ENCODE measurements at regions not wholly inside any gene's neighbourhood (a gene's known extent, or its start where the extent isn't known, plus 50 kb on each side); places are given as distances from the start of the nearest gene placed in this dataset.
"Not testable (repeated sequence)": the region's sequence is repeated elsewhere in the genome, so short reads cannot be mapped to it uniquely, and the experiment has no call there.

GRCh38 chr2:2620604-2621003, 289.5 kb upstream of the MYT1L start:
- no peak for ATAC-seq

- no peak for ATAC-seq
Measured at GRCh38 chr2:2619995-2620394, 288.9 kb upstream of the MYT1L start.

- ATAC-seq = no peak
Measured at GRCh38 chr2:2614452-2614851, 283.4 kb upstream of the MYT1L start.

GRCh38 chr2:2613279-2614199, 282.5 kb upstream of the MYT1L start:
- ATAC-seq = peak; percentile 100

- ATAC-seq = no peak
Measured at GRCh38 chr2:2610751-2611150, 279.7 kb upstream of the MYT1L start.

GRCh38 chr2:2600366-2600765, 269.3 kb upstream of the MYT1L start:
- ATAC-seq = no peak

GRCh38 chr2:2599441-2599840, 268.4 kb upstream of the MYT1L start:
- no peak for ATAC-seq

- no peak for ATAC-seq
Measured at GRCh38 chr2:2597712-2598111, 266.6 kb upstream of the MYT1L start.

- no peak for ATAC-seq
Measured at GRCh38 chr2:2591542-2591940, 260.5 kb upstream of the MYT1L start.

- ATAC-seq = no peak
Measured at GRCh38 chr2:2590841-2591541, 259.9 kb upstream of the MYT1L start.

GRCh38 chr2:2590141-2590540, 259.1 kb upstream of the MYT1L start:
- ATAC-seq = no peak

- no peak for ATAC-seq
Measured at GRCh38 chr2:2588777-2589176, 257.7 kb upstream of the MYT1L start.

- no peak for ATAC-seq
Measured at GRCh38 chr2:2587354-2587753, 256.3 kb upstream of the MYT1L start.

GRCh38 chr2:2586931-2587330, 255.9 kb upstream of the MYT1L start:
- ATAC-seq = no peak

GRCh38 chr2:2586068-2586776, 255.1 kb upstream of the MYT1L start:
- no peak for ATAC-seq

GRCh38 chr2:2582998-2583545, 252.0 kb upstream of the MYT1L start:
- ATAC-seq = no peak

- ATAC-seq = no peak
Measured at GRCh38 chr2:2581331-2582159, 250.5 kb upstream of the MYT1L start.

GRCh38 chr2:2580841-2581240, 249.8 kb upstream of the MYT1L start:
- not testable (repeated sequence) for ATAC-seq

GRCh38 chr2:2580341-2580740, 249.3 kb upstream of the MYT1L start:
- no peak for ATAC-seq

- ATAC-seq = no peak
Measured at GRCh38 chr2:2579814-2580213, 248.7 kb upstream of the MYT1L start.

GRCh38 chr2:2577407-2577831, 246.3 kb upstream of the MYT1L start:
- ATAC-seq = no peak

- ATAC-seq = no peak
Measured at GRCh38 chr2:2575870-2576386, 244.9 kb upstream of the MYT1L start.
